ENCODE measurements at regions not wholly inside any gene's neighbourhood (a gene's known extent, or its start where the extent isn't known, plus 50 kb on each side); places are given as distances from the start of the nearest gene placed in this dataset.

DNA sequence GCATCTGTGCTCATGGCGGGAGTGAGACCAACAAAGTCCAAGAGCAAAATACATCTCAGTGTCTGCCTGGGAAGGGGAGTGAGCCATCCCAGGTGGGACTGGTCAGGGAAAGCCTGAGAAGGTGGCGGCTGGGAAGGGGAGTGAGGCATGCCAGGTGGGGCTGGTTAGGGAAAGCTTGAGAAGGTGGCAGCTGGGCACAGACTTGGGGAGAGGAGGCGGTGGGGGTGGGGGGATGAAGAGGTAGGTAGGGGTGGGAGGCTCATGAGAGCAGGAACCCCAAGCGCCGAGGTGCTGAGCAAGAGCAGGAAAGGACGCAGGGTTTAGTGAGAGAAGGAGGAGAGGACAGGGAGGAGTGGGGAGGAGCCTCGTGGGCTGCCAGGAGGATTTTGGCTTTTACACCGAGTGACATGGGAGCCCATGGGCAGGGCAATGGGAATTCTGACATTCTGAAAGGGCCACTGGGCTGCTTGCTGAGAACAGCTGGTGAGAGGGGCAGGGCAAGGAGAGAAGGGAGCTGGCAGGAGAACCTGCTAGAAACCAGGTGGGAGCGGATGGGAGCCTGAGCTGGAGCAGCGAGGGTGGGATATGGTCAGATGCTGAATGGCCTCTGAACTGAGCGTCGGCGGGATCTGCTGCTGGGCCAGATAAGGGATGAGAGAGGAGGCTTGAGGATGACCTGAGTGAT lies 256.1 kb upstream of the RPL38 start:
- Histone ChIP-seq H3K27ac (ENCODE audit: low read depth in 1 of 2, low read length in 2 of 2) (no peak overlapping the region), H3K4me3 (ENCODE audit: low read length) (no peak overlapping the region), H3K27me3 (ENCODE audit: control insufficient read depth in 1 of 2, insufficient read depth in 2 of 2, low read length in 2 of 2) (peaks cover 6 to 8% of the 10 kb centered on the region in 2 experiments), H3K9me3 (ENCODE audit: control insufficient read depth in 1 of 2, insufficient read depth in 1 of 2, low read length in 2 of 2) (peaks cover 0 to 12% of the 10 kb centered on the region in 2 experiments), H3K4me1 (ENCODE audit: insufficient read depth, low read length) (peaks cover 5% of the 10 kb centered on the region), H3K36me3 (ENCODE audit: insufficient read depth, low read length) (no peaks in the 10 kb centered on the region)
- CTCF ChIA-PET, result no interaction called here
- H3K27ac Mint-ChIP-seq, result no peak overlapping the region
- ATAC-seq (ENCODE audit: poor library complexity) (no peak), DNase-seq (no peak)
- TF ChIP-seq, protein P1, sequence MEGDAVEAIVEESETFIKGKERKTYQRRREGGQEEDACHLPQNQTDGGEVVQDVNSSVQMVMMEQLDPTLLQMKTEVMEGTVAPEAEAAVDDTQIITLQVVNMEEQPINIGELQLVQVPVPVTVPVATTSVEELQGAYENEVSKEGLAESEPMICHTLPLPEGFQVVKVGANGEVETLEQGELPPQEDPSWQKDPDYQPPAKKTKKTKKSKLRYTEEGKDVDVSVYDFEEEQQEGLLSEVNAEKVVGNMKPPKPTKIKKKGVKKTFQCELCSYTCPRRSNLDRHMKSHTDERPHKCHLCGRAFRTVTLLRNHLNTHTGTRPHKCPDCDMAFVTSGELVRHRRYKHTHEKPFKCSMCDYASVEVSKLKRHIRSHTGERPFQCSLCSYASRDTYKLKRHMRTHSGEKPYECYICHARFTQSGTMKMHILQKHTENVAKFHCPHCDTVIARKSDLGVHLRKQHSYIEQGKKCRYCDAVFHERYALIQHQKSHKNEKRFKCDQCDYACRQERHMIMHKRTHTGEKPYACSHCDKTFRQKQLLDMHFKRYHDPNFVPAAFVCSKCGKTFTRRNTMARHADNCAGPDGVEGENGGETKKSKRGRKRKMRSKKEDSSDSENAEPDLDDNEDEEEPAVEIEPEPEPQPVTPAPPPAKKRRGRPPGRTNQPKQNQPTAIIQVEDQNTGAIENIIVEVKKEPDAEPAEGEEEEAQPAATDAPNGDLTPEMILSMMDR (IDR thresholded peaks at IDR 0.05), result no peak
- POLR2A ChIA-PET, result no interaction called here
- H3K27me3 Mint-ChIP-seq, result peaks cover 27% of the 10 kb centered on the region
- intact Hi-C loops (cut with DNase I, micrococcal nuclease), result no loop called here
- H3K36me3 Mint-ChIP-seq (ENCODE audit: low read depth), result no peaks in the 10 kb centered on the region
- H3K4me1 Mint-ChIP-seq (ENCODE audit: low read depth), result peaks cover 6% of the 10 kb centered on the region
- no peaks in the 10 kb centered on the region for H3K9me3 Mint-ChIP-seq
- H3K4me3 Mint-ChIP-seq, result no peak overlapping the region

DNA sequence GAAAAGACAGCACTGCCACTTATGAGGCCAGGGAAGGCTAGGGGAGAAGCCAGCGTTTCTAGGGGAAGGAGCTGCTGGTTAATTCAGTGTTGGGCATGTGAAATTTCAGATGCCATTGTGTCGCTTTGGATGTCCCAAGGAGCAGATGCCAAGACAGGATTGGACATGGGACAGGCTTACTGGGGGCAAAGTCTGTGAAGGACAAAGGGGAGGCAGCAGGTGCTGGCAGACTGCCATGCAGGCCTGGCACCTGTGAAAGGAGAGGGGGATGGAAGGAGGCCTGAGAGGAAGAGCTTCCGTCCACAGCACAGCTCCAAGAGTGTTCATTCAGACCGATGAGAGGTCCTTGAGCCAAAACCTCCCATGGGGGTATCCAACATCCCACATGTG lies 255.5 kb upstream of the RPL38 start:
- Mint-ChIP-seq H3K36me3 (ENCODE audit: low read depth) (no peaks in the 10 kb centered on the region), H3K27ac (no peak overlapping the region), H3K4me1 (ENCODE audit: low read depth) (peaks cover 6% of the 10 kb centered on the region), H3K9me3 (no peaks in the 10 kb centered on the region), H3K4me3 (no peak overlapping the region), H3K27me3 (peaks cover 27% of the 10 kb centered on the region)
- Histone ChIP-seq H3K4me3 (ENCODE audit: low read length) (no peak overlapping the region), H3K9me3 (ENCODE audit: control insufficient read depth in 1 of 2, insufficient read depth in 1 of 2, low read length in 2 of 2) (peaks cover 0 to 14% of the 10 kb centered on the region in 2 experiments), H3K27ac (ENCODE audit: low read depth in 1 of 2, low read length in 2 of 2) (no peak overlapping the region), H3K36me3 (ENCODE audit: insufficient read depth, low read length) (no peaks in the 10 kb centered on the region), H3K27me3 (ENCODE audit: control insufficient read depth in 1 of 2, insufficient read depth in 2 of 2, low read length in 2 of 2) (peaks cover 8 to 10% of the 10 kb centered on the region in 2 experiments), H3K4me1 (ENCODE audit: insufficient read depth, low read length) (peaks cover 10% of the 10 kb centered on the region)
- ChIA-PET POLR2A (no interaction called here), CTCF (no interaction called here)
- intact Hi-C loops (cut with DNase I, micrococcal nuclease), result no loop called here
- no peak for DNase-seq
- TF ChIP-seq, protein P1 (IDR thresholded peaks at IDR 0.05), result no peak
- no peak for ATAC-seq (ENCODE audit: poor library complexity)

DNA sequence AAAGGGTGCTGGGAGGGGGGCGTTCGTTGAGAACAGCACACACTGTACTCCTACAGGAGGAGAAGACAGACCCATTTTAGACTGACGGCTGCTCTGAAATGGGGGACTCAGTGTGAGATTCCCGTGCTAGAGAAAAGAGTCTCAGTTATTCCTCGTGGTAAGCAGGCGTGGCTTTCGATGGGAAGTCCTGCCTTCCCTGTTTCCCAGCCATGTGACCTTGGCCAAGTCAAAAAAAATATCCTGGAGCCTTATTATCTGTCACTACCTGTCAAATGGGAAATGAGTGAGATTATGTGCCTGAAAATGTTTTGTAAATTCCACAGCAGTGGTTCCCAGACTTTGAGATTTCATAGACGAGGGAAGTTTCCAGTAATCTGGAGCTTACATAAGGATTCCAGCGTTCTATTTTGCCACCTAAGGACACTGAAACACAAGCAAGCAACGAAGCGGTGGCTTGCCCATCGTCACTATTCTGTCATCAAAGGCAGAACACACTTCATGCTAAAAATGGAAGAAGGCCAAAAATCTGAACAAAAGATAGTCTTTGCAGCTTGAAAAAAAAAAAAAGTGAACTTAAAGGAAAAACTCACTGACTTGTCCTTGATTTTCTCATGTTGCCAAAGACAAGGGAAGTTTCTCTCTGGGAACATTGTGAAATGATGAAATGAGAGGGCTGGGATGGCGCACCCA lies 253.4 kb upstream of the RPL38 start:
- no peaks in the 10 kb centered on the region for H3K36me3 Mint-ChIP-seq (ENCODE audit: low read depth)

More for the DNA sequence above, 253.4 kb upstream of the RPL38 start:
- Histone ChIP-seq H3K9me3 (ENCODE audit: control insufficient read depth in 1 of 2, insufficient read depth in 1 of 2, low read length in 2 of 2) (peaks cover 0 to 14% of the 10 kb centered on the region in 2 experiments), H3K36me3 (ENCODE audit: insufficient read depth, low read length) (no peaks in the 10 kb centered on the region), H3K27ac (ENCODE audit: low read depth in 1 of 2, low read length in 2 of 2) (no peak overlapping the region), H3K4me3 (ENCODE audit: low read length) (no peak overlapping the region), H3K27me3 (ENCODE audit: control insufficient read depth in 1 of 2, insufficient read depth in 2 of 2, low read length in 2 of 2) (peaks cover 11 to 17% of the 10 kb centered on the region in 2 experiments), H3K4me1 (ENCODE audit: insufficient read depth, low read length) (peaks cover 13% of the 10 kb centered on the region)
- no peak for DNase-seq
- POLR2A ChIA-PET, result no interaction called here
- TF ChIP-seq, protein P1 (IDR thresholded peaks at IDR 0.05), result no peak
- Mint-ChIP-seq H3K9me3 (no peaks in the 10 kb centered on the region), H3K4me1 (ENCODE audit: low read depth) (peaks cover 6% of the 10 kb centered on the region), H3K27me3 (peaks cover 27% of the 10 kb centered on the region), H3K27ac (no peak overlapping the region), H3K4me3 (no peak overlapping the region)
- CTCF ChIA-PET, result no interaction called here
- no peak for ATAC-seq (ENCODE audit: poor library complexity)
- intact Hi-C loops (cut with DNase I, micrococcal nuclease), result loop anchor here (5.0 kb wide), 2 partner anchors 238 to 303 kb away; no protein-coding TSS in a partner anchor

Measured in CD4-positive, alpha-beta T cell (primary cell).